GM21390 (cell line): ENCODE measurements at regions not wholly inside any gene's neighbourhood (a gene's known extent, or its start where the extent isn't known, plus 50 kb on each side); places are given as distances from the start of the nearest gene placed in this dataset.
"Not testable (repeated sequence)": the region's sequence is repeated elsewhere in the genome, so short reads cannot be mapped to it uniquely, and the experiment has no call there.

Source experiments
- ATAC-seq: cut with Tn5 transposase; IDR thresholded peaks from one replicate; pipeline ENCODE4 v1.9.1; 2021; ENCODE audit not compliant: unreplicated experiment

- ATAC-seq: not testable (repeated sequence)
Measured at GRCh38 chr12:131660401-131660800, 50.5 kb upstream of the SFSWAP start.
